GM23338 (cell line): ENCODE measurements at regions not wholly inside any gene's neighbourhood (a gene's known extent, or its start where the extent isn't known, plus 50 kb on each side); places are given as distances from the start of the nearest gene placed in this dataset.

Experiments used
- ATAC-seq: fragments of 200-7000 bp; cut with Tn5 transposase; 3 replicates; pipeline ENCODE4 v1.9.1; 2020
- DNase-seq: peaks from one replicate; pipeline ENCODE4 v3.0.0-alpha.2; 2015; ENCODE audit warnings: low spot score
- H2AFZ ChIP-seq: fragments of 200-600 bp; sonication (generic); 2 replicates; pipeline ENCODE4 v1.8.0; 2016; ENCODE audit warnings: antibody characterized with exemption, mild to moderate bottlenecking, moderate library complexity
- H3F3A ChIP-seq: fragments of 200-600 bp; sonication (generic); replicated peaks from 2 replicates; pipeline ENCODE4 v1.8.0; 2017; ENCODE audit warnings: antibody characterized with exemption, mixed run types, low read depth
- H3K27ac ChIP-seq: fragments of 200-600 bp; sonication (generic); 2 replicates; pipeline ENCODE4 v1.6.1; 2016; ENCODE audit warnings: low read depth
- H3K27me3 ChIP-seq: fragments of 200-600 bp; sonication (generic); 2 replicates; pipeline ENCODE4 v1.8.0; 2016; ENCODE audit warnings: mild to moderate bottlenecking, mixed run types, moderate library complexity; ENCODE audit not compliant: insufficient read depth
- H3K36me3 ChIP-seq: fragments of 200-600 bp; sonication (generic); 2 replicates; pipeline ENCODE4 v1.8.0; 2016; ENCODE audit warnings: mild to moderate bottlenecking; ENCODE audit not compliant: insufficient read depth
- H3K4me1 ChIP-seq: fragments of 200-600 bp; sonication (generic); 2 replicates; pipeline ENCODE4 v1.8.0; 2016; ENCODE audit warnings: mild to moderate bottlenecking, moderate library complexity; ENCODE audit not compliant: insufficient read depth
- H3K4me2 ChIP-seq: fragments of 200-600 bp; sonication (generic); 2 replicates; pipeline ENCODE4 v1.7.1; 2017; ENCODE audit warnings: mixed run types
- H3K4me3 ChIP-seq: fragments of 200-600 bp; sonication (generic); 2 replicates; pipeline ENCODE4 v1.6.1; 2016; ENCODE audit warnings: mixed run types
- H3K79me2 ChIP-seq: fragments of 200-600 bp; sonication (generic); replicated peaks from 2 replicates; pipeline ENCODE4 v1.8.0; 2017; ENCODE audit warnings: mild to moderate bottlenecking; ENCODE audit not compliant: insufficient read depth
- H3K9me2 ChIP-seq: fragments of 200-600 bp; sonication (generic); 2 replicates; pipeline ENCODE4 v1.8.0; 2017; ENCODE audit not compliant: insufficient read depth
- H4K20me1 ChIP-seq: fragments of 200-600 bp; sonication (generic); replicated peaks from 2 replicates; pipeline ENCODE4 v1.8.0; 2017; ENCODE audit warnings: mild to moderate bottlenecking; ENCODE audit not compliant: insufficient read depth
- H3K27ac Mint-ChIP-seq: 2 replicates; pipeline ENCODE4 v1.8.0; 2020; ENCODE audit warnings: inconsistent platforms, mild to moderate bottlenecking, moderate library complexity, mixed read lengths
- H3K27me3 Mint-ChIP-seq: 3 replicates; pipeline ENCODE4 v1.8.0; 2022; ENCODE audit warnings: low read depth, mild to moderate bottlenecking, moderate library complexity, mixed read lengths, inconsistent platforms; ENCODE audit not compliant: insufficient read depth, poor library complexity
- H3K36me3 Mint-ChIP-seq: 3 replicates; pipeline ENCODE4 v1.8.0; 2021; ENCODE audit warnings: low read depth, mild to moderate bottlenecking, inconsistent platforms, moderate library complexity, mixed read lengths
- H3K4me1 Mint-ChIP-seq: 3 replicates; pipeline ENCODE4 v1.8.0; 2020; ENCODE audit warnings: mild to moderate bottlenecking, inconsistent platforms, mixed read lengths
- H3K4me3 Mint-ChIP-seq: 3 replicates; pipeline ENCODE4 v1.8.0; 2021; ENCODE audit warnings: moderate library complexity, mild to moderate bottlenecking, inconsistent platforms, mixed read lengths
- H3K9me3 Mint-ChIP-seq: 3 replicates; pipeline ENCODE4 v1.8.0; 2020; ENCODE audit warnings: moderate library complexity, mild to moderate bottlenecking, inconsistent platforms, mixed read lengths
- ETS1 ChIP-seq: IDR thresholded peaks from 2 replicates; pipeline ENCODE4 v1.6.1; 2016; ENCODE audit warnings: antibody characterized with exemption
- EZH2phosphoT487 ChIP-seq: fragments of 200-600 bp; sonication (generic); IDR thresholded peaks from one replicate; pipeline ENCODE4 v1.8.1; 2018; ENCODE audit warnings: antibody characterized with exemption; ENCODE audit not compliant: unreplicated experiment
- JUNB ChIP-seq: IDR thresholded peaks from one replicate; pipeline ENCODE4 v1.6.1; 2016; ENCODE audit warnings: antibody characterized with exemption; ENCODE audit not compliant: unreplicated experiment
- REST ChIP-seq: IDR thresholded peaks from one replicate; pipeline ENCODE4 v1.6.1; 2018; ENCODE audit warnings: antibody characterized with exemption; ENCODE audit not compliant: unreplicated experiment
- STAT1 ChIP-seq: IDR thresholded peaks from one replicate; pipeline ENCODE4 v1.6.1; 2016; ENCODE audit warnings: antibody characterized with exemption; ENCODE audit not compliant: unreplicated experiment
- ZNF331 ChIP-seq: fragments of 250-450 bp; sonication (Bioruptor Pico); IDR thresholded peaks from 2 replicates; pipeline ENCODE4 v1.5.0; 2020; ENCODE audit warnings: low read depth, mild to moderate bottlenecking, moderate library complexity
- TF ChIP-seq, protein P1 (sequence below): fragments of 250-450 bp; sonication (Bioruptor Pico); IDR thresholded peaks from 2 replicates; pipeline ENCODE4 v1.5.0; 2020; ENCODE audit warnings: mild to moderate bottlenecking, moderate library complexity
- TF ChIP-seq, protein P2 (sequence below), 2 experiments: fragments of 200-600 bp in 1 of 2; sonication (generic) in 1 of 2; conservative IDR thresholded peaks; 2 replicates each; pipeline versions ENCODE4 v1.5.1 to v1.6.1; 2016 to 2017; ENCODE audit warnings: antibody characterized with exemption in 2 of 2, low read depth in 2 of 2, mild to moderate bottlenecking in 2 of 2, moderate library complexity in 1 of 2

GRCh38 chrX:70995338-70995737, 64.4 kb upstream of the SLC7A3 start (continued):
- TF ChIP-seq, protein P1, sequence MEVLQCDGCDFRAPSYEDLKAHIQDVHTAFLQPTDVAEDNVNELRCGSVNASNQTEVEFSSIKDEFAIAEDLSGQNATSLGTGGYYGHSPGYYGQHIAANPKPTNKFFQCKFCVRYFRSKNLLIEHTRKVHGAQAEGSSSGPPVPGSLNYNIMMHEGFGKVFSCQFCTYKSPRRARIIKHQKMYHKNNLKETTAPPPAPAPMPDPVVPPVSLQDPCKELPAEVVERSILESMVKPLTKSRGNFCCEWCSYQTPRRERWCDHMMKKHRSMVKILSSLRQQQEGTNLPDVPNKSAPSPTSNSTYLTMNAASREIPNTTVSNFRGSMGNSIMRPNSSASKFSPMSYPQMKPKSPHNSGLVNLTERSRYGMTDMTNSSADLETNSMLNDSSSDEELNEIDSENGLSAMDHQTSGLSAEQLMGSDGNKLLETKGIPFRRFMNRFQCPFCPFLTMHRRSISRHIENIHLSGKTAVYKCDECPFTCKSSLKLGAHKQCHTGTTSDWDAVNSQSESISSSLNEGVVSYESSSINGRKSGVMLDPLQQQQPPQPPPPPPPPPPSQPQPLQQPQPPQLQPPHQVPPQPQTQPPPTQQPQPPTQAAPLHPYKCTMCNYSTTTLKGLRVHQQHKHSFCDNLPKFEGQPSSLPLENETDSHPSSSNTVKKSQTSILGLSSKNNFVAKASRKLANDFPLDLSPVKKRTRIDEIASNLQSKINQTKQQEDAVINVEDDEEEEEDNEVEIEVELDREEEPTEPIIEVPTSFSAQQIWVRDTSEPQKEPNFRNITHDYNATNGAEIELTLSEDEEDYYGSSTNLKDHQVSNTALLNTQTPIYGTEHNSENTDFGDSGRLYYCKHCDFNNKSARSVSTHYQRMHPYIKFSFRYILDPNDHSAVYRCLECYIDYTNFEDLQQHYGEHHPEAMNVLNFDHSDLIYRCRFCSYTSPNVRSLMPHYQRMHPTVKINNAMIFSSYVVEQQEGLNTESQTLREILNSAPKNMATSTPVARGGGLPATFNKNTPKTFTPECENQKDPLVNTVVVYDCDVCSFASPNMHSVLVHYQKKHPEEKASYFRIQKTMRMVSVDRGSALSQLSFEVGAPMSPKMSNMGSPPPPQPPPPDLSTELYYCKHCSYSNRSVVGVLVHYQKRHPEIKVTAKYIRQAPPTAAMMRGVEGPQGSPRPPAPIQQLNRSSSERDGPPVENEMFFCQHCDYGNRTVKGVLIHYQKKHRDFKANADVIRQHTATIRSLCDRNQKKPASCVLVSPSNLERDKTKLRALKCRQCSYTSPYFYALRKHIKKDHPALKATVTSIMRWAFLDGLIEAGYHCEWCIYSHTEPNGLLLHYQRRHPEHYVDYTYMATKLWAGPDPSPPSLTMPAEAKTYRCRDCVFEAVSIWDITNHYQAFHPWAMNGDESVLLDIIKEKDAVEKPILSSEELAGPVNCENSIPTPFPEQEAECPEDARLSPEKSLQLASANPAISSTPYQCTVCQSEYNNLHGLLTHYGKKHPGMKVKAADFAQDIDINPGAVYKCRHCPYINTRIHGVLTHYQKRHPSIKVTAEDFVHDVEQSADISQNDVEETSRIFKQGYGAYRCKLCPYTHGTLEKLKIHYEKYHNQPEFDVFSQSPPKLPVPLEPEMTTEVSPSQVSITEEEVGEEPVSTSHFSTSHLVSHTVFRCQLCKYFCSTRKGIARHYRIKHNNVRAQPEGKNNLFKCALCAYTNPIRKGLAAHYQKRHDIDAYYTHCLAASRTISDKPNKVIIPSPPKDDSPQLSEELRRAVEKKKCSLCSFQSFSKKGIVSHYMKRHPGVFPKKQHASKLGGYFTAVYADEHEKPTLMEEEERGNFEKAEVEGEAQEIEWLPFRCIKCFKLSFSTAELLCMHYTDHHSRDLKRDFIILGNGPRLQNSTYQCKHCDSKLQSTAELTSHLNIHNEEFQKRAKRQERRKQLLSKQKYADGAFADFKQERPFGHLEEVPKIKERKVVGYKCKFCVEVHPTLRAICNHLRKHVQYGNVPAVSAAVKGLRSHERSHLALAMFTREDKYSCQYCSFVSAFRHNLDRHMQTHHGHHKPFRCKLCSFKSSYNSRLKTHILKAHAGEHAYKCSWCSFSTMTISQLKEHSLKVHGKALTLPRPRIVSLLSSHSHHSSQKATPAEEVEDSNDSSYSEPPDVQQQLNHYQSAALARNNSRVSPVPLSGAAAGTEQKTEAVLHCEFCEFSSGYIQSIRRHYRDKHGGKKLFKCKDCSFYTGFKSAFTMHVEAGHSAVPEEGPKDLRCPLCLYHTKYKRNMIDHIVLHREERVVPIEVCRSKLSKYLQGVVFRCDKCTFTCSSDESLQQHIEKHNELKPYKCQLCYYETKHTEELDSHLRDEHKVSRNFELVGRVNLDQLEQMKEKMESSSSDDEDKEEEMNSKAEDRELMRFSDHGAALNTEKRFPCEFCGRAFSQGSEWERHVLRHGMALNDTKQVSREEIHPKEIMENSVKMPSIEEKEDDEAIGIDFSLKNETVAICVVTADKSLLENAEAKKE (CRISPR knock-in tag) = no peak
- TF ChIP-seq EZH2phosphoT487 (no peak), REST (no peak), ZNF331 (CRISPR knock-in tag) (no peak), JUNB (no peak)

GRCh38 chrX:70988425-70988824, 57.5 kb upstream of the SLC7A3 start:
- Histone ChIP-seq H3K9me2 (no peaks in the 10 kb centered on the region), H2AFZ (no peak overlapping the region), H3K79me2 (no peaks in the 10 kb centered on the region), H3F3A (no peaks in the 10 kb centered on the region), H4K20me1 (no peaks in the 10 kb centered on the region), H3K4me2 (no peak overlapping the region), H3K36me3 (no peaks in the 10 kb centered on the region), H3K4me1 (no peaks in the 10 kb centered on the region), H3K27ac (no peak overlapping the region), H3K27me3 (no peaks in the 10 kb centered on the region), H3K4me3 (no peak overlapping the region)
- DNase-seq (no peak), ATAC-seq (no peak)
- Mint-ChIP-seq H3K4me1 (peaks cover 2% of the 10 kb centered on the region; the same call in 1 of the 3 replicates), H3K36me3 (no peaks in the 10 kb centered on the region), H3K9me3 (peaks cover 4% of the 10 kb centered on the region; the same call in 2 of the 3 replicates), H3K27me3 (no peaks in the 10 kb centered on the region), H3K27ac (no peak overlapping the region), H3K4me3 (no peak overlapping the region)
- no peak for TF ChIP-seq STAT1
- TF ChIP-seq EZH2phosphoT487 = no peak
- no peak for TF ChIP-seq JUNB
- no peak for TF ChIP-seq REST
- TF ChIP-seq, protein P2, sequence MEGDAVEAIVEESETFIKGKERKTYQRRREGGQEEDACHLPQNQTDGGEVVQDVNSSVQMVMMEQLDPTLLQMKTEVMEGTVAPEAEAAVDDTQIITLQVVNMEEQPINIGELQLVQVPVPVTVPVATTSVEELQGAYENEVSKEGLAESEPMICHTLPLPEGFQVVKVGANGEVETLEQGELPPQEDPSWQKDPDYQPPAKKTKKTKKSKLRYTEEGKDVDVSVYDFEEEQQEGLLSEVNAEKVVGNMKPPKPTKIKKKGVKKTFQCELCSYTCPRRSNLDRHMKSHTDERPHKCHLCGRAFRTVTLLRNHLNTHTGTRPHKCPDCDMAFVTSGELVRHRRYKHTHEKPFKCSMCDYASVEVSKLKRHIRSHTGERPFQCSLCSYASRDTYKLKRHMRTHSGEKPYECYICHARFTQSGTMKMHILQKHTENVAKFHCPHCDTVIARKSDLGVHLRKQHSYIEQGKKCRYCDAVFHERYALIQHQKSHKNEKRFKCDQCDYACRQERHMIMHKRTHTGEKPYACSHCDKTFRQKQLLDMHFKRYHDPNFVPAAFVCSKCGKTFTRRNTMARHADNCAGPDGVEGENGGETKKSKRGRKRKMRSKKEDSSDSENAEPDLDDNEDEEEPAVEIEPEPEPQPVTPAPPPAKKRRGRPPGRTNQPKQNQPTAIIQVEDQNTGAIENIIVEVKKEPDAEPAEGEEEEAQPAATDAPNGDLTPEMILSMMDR (conservative IDR thresholded peaks at IDR 0.05; ENCODE audit: low read depth in 2 of 2) = no peak
- no peak for TF ChIP-seq ETS1
